Smooth muscle cell (in vitro differentiated cells): ENCODE measurements at regions not wholly inside any gene's neighbourhood (a gene's known extent, or its start where the extent isn't known, plus 50 kb on each side); places are given as distances from the start of the nearest gene placed in this dataset.

Source experiments
- DNase-seq: peaks from one replicate; lab custom pipeline; 2025; ENCODE audit not compliant: unreplicated experiment; lab: John Stamatoyannopoulos, UW
- H2AFZ ChIP-seq: fragments of 200-600 bp; sonication (generic); 2 replicates; pipeline ENCODE4 v1.6.0; 2016; ENCODE audit warnings: antibody characterized with exemption, low read depth, mild to moderate bottlenecking
- H3F3A ChIP-seq: fragments of 200-600 bp; sonication (generic); 2 replicates; pipeline ENCODE4 v1.6.0; 2017; ENCODE audit warnings: antibody characterized with exemption, low read depth
- H3K27ac ChIP-seq: fragments of 200-600 bp; sonication (generic); 2 replicates; pipeline ENCODE4 v1.5.1; 2016; ENCODE audit warnings: low read depth, mild to moderate bottlenecking
- H3K27me3 ChIP-seq: fragments of 200-600 bp; sonication (generic); 2 replicates; pipeline ENCODE4 v1.6.1; 2016; ENCODE audit warnings: low read depth, mild to moderate bottlenecking
- H3K36me3 ChIP-seq: fragments of 200-600 bp; sonication (generic); 2 replicates; pipeline ENCODE4 v1.5.1; 2016; ENCODE audit warnings: low read depth
- H3K4me1 ChIP-seq: fragments of 200-600 bp; sonication (generic); 2 replicates; pipeline ENCODE4 v1.5.1; 2016; ENCODE audit warnings: low read depth
- H3K4me2 ChIP-seq: fragments of 200-600 bp; sonication (generic); 2 replicates; pipeline ENCODE4 v1.6.0; 2016; ENCODE audit warnings: mild to moderate bottlenecking
- H3K4me3 ChIP-seq: fragments of 200-600 bp; sonication (generic); 2 replicates; pipeline ENCODE4 v1.5.1; 2016; ENCODE audit warnings: mild to moderate bottlenecking
- H3K79me2 ChIP-seq: fragments of 200-600 bp; sonication (generic); 2 replicates; pipeline ENCODE4 v1.6.0; 2016; ENCODE audit warnings: low read depth, mild to moderate bottlenecking
- H3K9ac ChIP-seq: fragments of 200-600 bp; sonication (generic); 2 replicates; pipeline ENCODE4 v1.6.0; 2016; ENCODE audit warnings: low read depth
- H3K9me3 ChIP-seq: fragments of 200-600 bp; sonication (generic); replicated peaks from 2 replicates; pipeline ENCODE4 v1.5.1; 2016; ENCODE audit warnings: low read depth
- H4K20me1 ChIP-seq: fragments of 200-600 bp; sonication (generic); 2 replicates; pipeline ENCODE4 v1.6.0; 2016; ENCODE audit warnings: low read depth
- CTCF ChIP-seq: fragments of 200-600 bp; sonication (generic); IDR thresholded peaks from 2 replicates; pipeline ENCODE4 v1.5.1; 2017; ENCODE audit warnings: borderline replicate concordance, mild to moderate bottlenecking, antibody characterized with exemption; ENCODE audit not compliant: insufficient read depth, poor library complexity, severe bottlenecking
- WGBS: methylation state at CpG from one replicate; pipeline ENCODE4 v1.1.7; 2016; ENCODE audit warnings: low lambda C conversion rate; 5-methylcytosine and 5-hydroxymethylcytosine counted together

GRCh38 chr4:129748991-129749390 lies 653.0 kb downstream of the C4orf33 start:
- Histone ChIP-seq H3K9me3 (no peaks in the 10 kb centered on the region), H4K20me1 (no peaks in the 10 kb centered on the region), H3K27me3 (no peaks in the 10 kb centered on the region), H3K4me1 (no peaks in the 10 kb centered on the region), H3F3A (no peaks in the 10 kb centered on the region), H3K36me3 (no peaks in the 10 kb centered on the region), H3K4me3 (no peak overlapping the region), H2AFZ (no peak overlapping the region), H3K4me2 (no peak overlapping the region), H3K27ac (no peak overlapping the region), H3K79me2 (no peaks in the 10 kb centered on the region), H3K9ac (no peak overlapping the region)
- DNase-seq: no peak
- WGBS: 82% methylated on average over 1 of the region's 1 CpG
- no peak for TF ChIP-seq CTCF

GRCh38 chr4:129751646-129752045 lies 655.7 kb downstream of the C4orf33 start:
- no peak for TF ChIP-seq CTCF

GRCh38 chr4:129783596-129783995 lies 687.6 kb downstream of the C4orf33 start:
- Histone ChIP-seq H3K9ac (no peak overlapping the region), H2AFZ (no peak overlapping the region), H3K27me3 (no peaks in the 10 kb centered on the region), H3K36me3 (no peaks in the 10 kb centered on the region), H3F3A (no peaks in the 10 kb centered on the region), H3K4me1 (no peaks in the 10 kb centered on the region), H3K4me3 (no peak overlapping the region), H3K79me2 (no peaks in the 10 kb centered on the region), H3K4me2 (no peak overlapping the region), H3K9me3 (no peaks in the 10 kb centered on the region), H3K27ac (no peak overlapping the region), H4K20me1 (no peaks in the 10 kb centered on the region)
- no peak for TF ChIP-seq CTCF
- DNase-seq: no peak
- 74% methylated on average over 5 of the region's 5 CpGs for WGBS

More at GRCh38 chr4:129751646-129752045, 655.7 kb downstream of the C4orf33 start:
- Histone ChIP-seq H3K4me1 (no peaks in the 10 kb centered on the region), H3K36me3 (no peaks in the 10 kb centered on the region), H3K27me3 (no peaks in the 10 kb centered on the region), H3K9me3 (no peaks in the 10 kb centered on the region), H3K4me2 (no peak overlapping the region), H2AFZ (no peak overlapping the region), H3K9ac (no peak overlapping the region), H3F3A (no peaks in the 10 kb centered on the region), H3K4me3 (no peak overlapping the region), H4K20me1 (no peaks in the 10 kb centered on the region), H3K27ac (no peak overlapping the region), H3K79me2 (no peaks in the 10 kb centered on the region)
- 85% methylated on average over 2 of the region's 2 CpGs for WGBS
- no peak for DNase-seq

DNA sequence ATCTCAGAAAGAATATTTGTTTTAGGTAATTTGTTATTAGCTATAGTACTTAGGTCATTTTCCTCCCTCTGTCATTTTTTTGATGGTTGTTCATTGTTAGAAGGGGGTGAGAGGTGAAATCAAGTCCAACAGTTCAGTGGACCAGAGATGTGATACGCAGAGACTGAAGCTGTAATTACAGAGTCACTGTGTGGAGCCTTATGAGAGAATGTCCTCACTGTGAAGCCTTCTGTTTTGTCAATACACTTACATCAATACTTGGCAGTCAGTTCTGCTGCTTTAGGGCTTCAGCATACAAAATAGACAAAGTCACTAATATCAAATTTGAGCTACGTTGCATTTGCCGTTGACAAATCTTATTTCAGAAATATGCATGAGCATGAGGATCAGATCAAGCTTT lies 692.5 kb downstream of the C4orf33 start:
- H3K4me3 ChIP-seq: no peak overlapping the region
- WGBS: 87% methylated on average over 3 of the region's 3 CpGs

More for the DNA sequence above, 692.5 kb downstream of the C4orf33 start:
- Histone ChIP-seq H3K4me2 (no peak overlapping the region), H4K20me1 (no peaks in the 10 kb centered on the region), H3K79me2 (no peaks in the 10 kb centered on the region), H3K27ac (no peak overlapping the region), H3K4me1 (no peaks in the 10 kb centered on the region), H2AFZ (no peak overlapping the region), H3K9ac (no peak overlapping the region), H3K36me3 (no peaks in the 10 kb centered on the region), H3K27me3 (no peaks in the 10 kb centered on the region), H3F3A (no peaks in the 10 kb centered on the region), H3K9me3 (no peaks in the 10 kb centered on the region)
- TF ChIP-seq CTCF: no peak
- no peak for DNase-seq
